ENCODE measurements at regions not wholly inside any gene's neighbourhood (a gene's known extent, or its start where the extent isn't known, plus 50 kb on each side); places are given as distances from the start of the nearest gene placed in this dataset.

- TF ChIP-seq ZSCAN29 (CRISPR knock-in tag; conservative IDR thresholded peaks at IDR 0.05) (no peak), ZNF512B (CRISPR knock-in tag; IDR thresholded peaks at IDR 0.05; ENCODE audit: borderline replicate concordance) (no peak)
Observed at GRCh38 chr7:91636129-91636724, 244.3 kb downstream of the MTERF1 start (continued).

- H3K9ac ChIP-seq (ENCODE audit: insufficient read depth, low read depth, low read length): no peak overlapping the region
- no peaks in the 10 kb centered on the region for H3K9me3 ChIP-seq (ENCODE audit: low read length)
- POLR2A ChIA-PET: no interaction called here
- CTCF ChIA-PET (ENCODE audit: low intra/inter-chr PET ratio, low total read pairs): interaction anchor here (1.0 to 1.3 kb wide), 3 partner anchors 349 to 547 kb away, joined by 3 to 6 read pairs (median 3); no protein-coding TSS in a partner anchor
- no peak for DNase-seq (ENCODE audit: low spot score)
- intact Hi-C loops (cut with micrococcal nuclease; ENCODE audit: unreplicated experiment) (loop anchor here (1.0 to 10.0 kb wide), 3 partner anchors 262 to 547 kb away; no protein-coding TSS in a partner anchor), in situ Hi-C loops (cut with HindIII; ENCODE audit: extremely low pct_ligation_motif_present, low pct_unique_long_range_greater_than_20kb) (loop anchor here (5.0 kb wide), 2 partner anchors 349 to 549 kb away; no protein-coding TSS in a partner anchor)
- no peak overlapping the region for H3K27ac ChIP-seq (ENCODE audit: extremely low read length, insufficient read depth, low read length)
- H3K27me3 ChIP-seq (ENCODE audit: control insufficient read depth in 1 of 2, insufficient read depth in 2 of 2, low read length in 2 of 2): no peaks in the 10 kb centered on the region
- H3K4me1 ChIP-seq (ENCODE audit: insufficient read depth, low read length): no peaks in the 10 kb centered on the region
- no peaks in the 10 kb centered on the region for H3K36me3 ChIP-seq (replicated peaks in 1 of 2; ENCODE audit: control insufficient read depth in 1 of 2, insufficient read depth in 2 of 2, low read length in 2 of 2)
- WGBS (ENCODE audit: low lambda C conversion rate): 10% methylated on average over 2 of the region's 2 CpGs
- FAIRE-seq: no peak
- no peak overlapping the region for H3K4me2 ChIP-seq (ENCODE audit: low read depth, low read length)
- no peaks in the 10 kb centered on the region for H3K79me2 ChIP-seq (ENCODE audit: insufficient read depth, low read length)
- no peak overlapping the region for H3K4me3 ChIP-seq (replicated peaks in 1 of 3; ENCODE audit: insufficient read depth in 1 of 3, low read depth in 2 of 3, low read length in 3 of 3)
- H4K20me1 ChIP-seq (ENCODE audit: insufficient read depth, low read length): no peaks in the 10 kb centered on the region
- no peak overlapping the region for H2AFZ ChIP-seq (ENCODE audit: low read length)
- no TSS peak for BruUV-seq (replicated peaks)
- no peak for TF ChIP-seq TOPORS (CRISPR knock-in tag; IDR thresholded peaks at IDR 0.05)
- no peak for TF ChIP-seq FIP1L1 (IDR thresholded peaks at IDR 0.05; ENCODE audit: borderline replicate concordance, insufficient read depth, low read depth, low read length)
- no peak for ATAC-seq
Observed at GRCh38 chr7:91636728-91637127, 243.8 kb downstream of the MTERF1 start.

Measured in HepG2 (cell line).